PC-9 (cell line): ENCODE measurements at regions not wholly inside any gene's neighbourhood (a gene's known extent, or its start where the extent isn't known, plus 50 kb on each side); places are given as distances from the start of the nearest gene placed in this dataset.

Experiments used
- BruUV-seq: library from RNA; stranded (reverse); fragments of 400-500 nt; replicated peaks from 2 replicates; lab custom pipeline; 2021; lab: Mats Ljungman, UMichigan
- CTCF ChIA-PET: fragments of 300-600 bp; sonication (Branson Sonifier 250); formaldehyde crosslinking; loops from one replicate; lab custom pipeline; 2022; ENCODE audit warnings: antibody characterized with exemption; lab: Charles Lee
- POLR2A ChIA-PET: fragments of 300-600 bp; sonication (Branson Sonifier 250); formaldehyde crosslinking; loops from one replicate; lab custom pipeline; 2022; ENCODE audit warnings: antibody characterized with exemption; ENCODE audit not compliant: unreplicated experiment; lab: Charles Lee
- DNase-seq, 2 experiments: peaks; one replicate each; pipeline versions ENCODE4 v3.0.0 to v3.0.0-alpha.2; 2015 to 2022; ENCODE audit warnings: mixed read lengths in 1 of 2
- H2AFZ ChIP-seq: fragments of 200-600 bp; sonication (generic); 2 replicates; pipeline ENCODE4 v1.8.1; 2017; ENCODE audit warnings: antibody characterized with exemption
- H3F3A ChIP-seq: fragments of 200-600 bp; sonication (generic); 2 replicates; pipeline ENCODE4 v1.8.1; 2017; ENCODE audit warnings: antibody characterized with exemption, mild to moderate bottlenecking, low read depth; ENCODE audit not compliant: insufficient read depth
- H3K27ac ChIP-seq: fragments of 200-600 bp; sonication (generic); 2 replicates; pipeline ENCODE4 v1.6.1; 2016; ENCODE audit warnings: mixed run types
- H3K27me3 ChIP-seq: fragments of 200-600 bp; sonication (generic); 2 replicates; pipeline ENCODE4 v1.6.1; 2016; ENCODE audit warnings: low read depth, mixed run types; ENCODE audit not compliant: insufficient read depth
- H3K36me3 ChIP-seq: fragments of 200-600 bp; sonication (generic); 2 replicates; pipeline ENCODE4 v1.6.1; 2016; ENCODE audit warnings: low read depth, mixed run types
- H3K4me1 ChIP-seq: fragments of 200-600 bp; sonication (generic); replicated peaks from 2 replicates; pipeline ENCODE4 v1.6.1; 2016; ENCODE audit warnings: mixed run types; ENCODE audit not compliant: insufficient read depth
- H3K4me2 ChIP-seq: fragments of 200-600 bp; sonication (generic); 2 replicates; pipeline ENCODE4 v1.6.1; 2017; ENCODE audit warnings: mixed run types
- H3K4me3 ChIP-seq: fragments of 200-600 bp; sonication (generic); 2 replicates; pipeline ENCODE4 v1.6.1; 2016; ENCODE audit warnings: mixed run types
- H3K79me2 ChIP-seq: fragments of 200-600 bp; sonication (generic); 2 replicates; pipeline ENCODE4 v1.6.1; 2017; ENCODE audit warnings: low read depth, mixed run types
- H3K9me2 ChIP-seq: fragments of 200-600 bp; sonication (generic); 2 replicates; pipeline ENCODE4 v1.8.1; 2017; ENCODE audit warnings: mild to moderate bottlenecking; ENCODE audit not compliant: insufficient read depth
- H3K9me3 ChIP-seq: fragments of 200-600 bp; sonication (generic); 2 replicates; pipeline ENCODE4 v1.8.1; 2016; ENCODE audit warnings: low read depth; ENCODE audit not compliant: insufficient read depth
- H4K20me1 ChIP-seq: fragments of 200-600 bp; sonication (generic); 2 replicates; pipeline ENCODE4 v1.8.1; 2017; ENCODE audit not compliant: insufficient read depth
- EZH2 ChIP-seq: fragments of 200-600 bp; sonication (generic); IDR thresholded peaks from 2 replicates; pipeline ENCODE4 v1.8.0; 2017; ENCODE audit warnings: antibody characterized with exemption, low read depth
- intact Hi-C: fragments of 100-400 bp; cut with micrococcal nuclease; formaldehyde crosslinking; loops from one replicate; pipeline ENCODE4 v1.10.0; 2022; ENCODE audit not compliant: unreplicated experiment
- TF ChIP-seq, protein P1 (sequence below): fragments of 200-600 bp; sonication (generic); conservative IDR thresholded peaks from 2 replicates; pipeline ENCODE4 v1.6.1; 2017; ENCODE audit warnings: mixed run types, antibody characterized with exemption, mild to moderate bottlenecking, moderate library complexity

DNA sequence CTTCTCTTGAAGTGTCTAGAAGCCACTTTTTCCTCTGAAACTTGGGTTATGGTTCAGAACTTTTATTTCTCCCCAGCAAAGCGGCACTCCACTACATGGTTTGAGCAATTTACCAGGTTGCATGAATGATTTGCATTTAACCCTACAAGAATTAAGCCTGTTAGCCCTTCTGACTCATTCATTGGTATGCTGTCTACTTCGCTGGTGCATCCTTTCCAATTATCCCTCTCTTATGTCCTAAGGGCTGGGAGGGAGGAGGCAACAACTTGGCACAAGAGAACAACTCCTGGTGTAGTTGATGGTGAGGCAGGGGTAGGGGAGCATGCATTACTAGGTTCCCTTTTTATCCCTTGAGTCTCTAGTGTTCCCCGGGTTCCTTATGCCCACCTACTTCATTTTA lies 293.4 kb upstream of the MEX3C start:
- no peaks in the 10 kb centered on the region for H3K9me3 ChIP-seq
- no peak overlapping the region for H2AFZ ChIP-seq
- POLR2A ChIA-PET, result no interaction called here
- H3F3A ChIP-seq, result no peaks in the 10 kb centered on the region
- H3K4me1 ChIP-seq, result no peaks in the 10 kb centered on the region
- BruUV-seq, result no TSS peak
- no peak for DNase-seq
- CTCF ChIA-PET, result no interaction called here
- intact Hi-C loops, result no loop called here
- H3K27ac ChIP-seq, result no peak overlapping the region
- H3K27me3 ChIP-seq, result no peaks in the 10 kb centered on the region
- no peaks in the 10 kb centered on the region for H3K79me2 ChIP-seq
- no peaks in the 10 kb centered on the region for H3K36me3 ChIP-seq
- no peak overlapping the region for H3K4me2 ChIP-seq
- no peak overlapping the region for H3K4me3 ChIP-seq
- H4K20me1 ChIP-seq, result no peaks in the 10 kb centered on the region
- TF ChIP-seq, protein P1, sequence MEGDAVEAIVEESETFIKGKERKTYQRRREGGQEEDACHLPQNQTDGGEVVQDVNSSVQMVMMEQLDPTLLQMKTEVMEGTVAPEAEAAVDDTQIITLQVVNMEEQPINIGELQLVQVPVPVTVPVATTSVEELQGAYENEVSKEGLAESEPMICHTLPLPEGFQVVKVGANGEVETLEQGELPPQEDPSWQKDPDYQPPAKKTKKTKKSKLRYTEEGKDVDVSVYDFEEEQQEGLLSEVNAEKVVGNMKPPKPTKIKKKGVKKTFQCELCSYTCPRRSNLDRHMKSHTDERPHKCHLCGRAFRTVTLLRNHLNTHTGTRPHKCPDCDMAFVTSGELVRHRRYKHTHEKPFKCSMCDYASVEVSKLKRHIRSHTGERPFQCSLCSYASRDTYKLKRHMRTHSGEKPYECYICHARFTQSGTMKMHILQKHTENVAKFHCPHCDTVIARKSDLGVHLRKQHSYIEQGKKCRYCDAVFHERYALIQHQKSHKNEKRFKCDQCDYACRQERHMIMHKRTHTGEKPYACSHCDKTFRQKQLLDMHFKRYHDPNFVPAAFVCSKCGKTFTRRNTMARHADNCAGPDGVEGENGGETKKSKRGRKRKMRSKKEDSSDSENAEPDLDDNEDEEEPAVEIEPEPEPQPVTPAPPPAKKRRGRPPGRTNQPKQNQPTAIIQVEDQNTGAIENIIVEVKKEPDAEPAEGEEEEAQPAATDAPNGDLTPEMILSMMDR, result no peak
- no peak for TF ChIP-seq EZH2
- H3K9me2 ChIP-seq, result no peaks in the 10 kb centered on the region

DNA sequence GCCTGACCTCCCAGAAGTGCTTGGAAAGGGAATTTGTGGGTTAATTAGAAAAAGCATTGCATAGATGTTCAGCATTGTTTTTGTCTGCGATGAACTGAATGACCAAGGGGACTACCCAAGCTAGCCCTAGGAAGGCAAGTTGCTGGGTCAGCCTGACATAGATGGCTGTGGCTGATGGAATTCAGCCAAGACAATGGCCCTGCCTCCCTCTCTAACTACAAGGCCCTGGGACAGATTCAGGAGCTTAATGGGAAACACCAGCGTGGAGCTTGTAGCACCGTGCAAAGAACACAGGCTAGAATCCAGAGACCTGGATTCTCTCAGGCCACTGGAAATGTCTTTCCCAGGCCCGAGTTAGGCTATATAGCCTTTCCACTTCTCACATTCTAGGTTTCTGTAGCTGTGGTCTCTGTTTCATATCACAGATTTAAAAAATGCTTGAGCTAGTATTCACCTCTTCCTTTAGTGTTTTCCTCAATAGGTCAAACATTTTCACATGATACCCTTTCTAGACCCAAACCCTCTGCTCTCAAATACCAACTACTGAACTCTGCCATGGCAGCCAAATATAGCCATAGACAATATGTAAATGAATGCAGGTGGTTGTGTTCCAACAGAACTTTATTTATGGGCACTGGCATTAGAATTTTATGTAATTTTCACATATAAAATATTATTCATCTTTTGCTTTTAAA lies 294.3 kb upstream of the MEX3C start:
- DNase-seq, result no peak
- Histone ChIP-seq H3K27ac (no peak overlapping the region), H3K9me3 (no peaks in the 10 kb centered on the region), H2AFZ (no peak overlapping the region), H3K4me3 (no peak overlapping the region), H3K4me1 (no peaks in the 10 kb centered on the region), H3K36me3 (no peaks in the 10 kb centered on the region), H3F3A (no peaks in the 10 kb centered on the region), H4K20me1 (no peaks in the 10 kb centered on the region), H3K79me2 (no peaks in the 10 kb centered on the region), H3K9me2 (no peaks in the 10 kb centered on the region), H3K4me2 (no peak overlapping the region), H3K27me3 (no peaks in the 10 kb centered on the region)
- TF ChIP-seq, protein P1, result no peak
- no peak for TF ChIP-seq EZH2
- ChIA-PET CTCF (no interaction called here), POLR2A (no interaction called here)
- intact Hi-C loops, result no loop called here
- no TSS peak for BruUV-seq

DNA sequence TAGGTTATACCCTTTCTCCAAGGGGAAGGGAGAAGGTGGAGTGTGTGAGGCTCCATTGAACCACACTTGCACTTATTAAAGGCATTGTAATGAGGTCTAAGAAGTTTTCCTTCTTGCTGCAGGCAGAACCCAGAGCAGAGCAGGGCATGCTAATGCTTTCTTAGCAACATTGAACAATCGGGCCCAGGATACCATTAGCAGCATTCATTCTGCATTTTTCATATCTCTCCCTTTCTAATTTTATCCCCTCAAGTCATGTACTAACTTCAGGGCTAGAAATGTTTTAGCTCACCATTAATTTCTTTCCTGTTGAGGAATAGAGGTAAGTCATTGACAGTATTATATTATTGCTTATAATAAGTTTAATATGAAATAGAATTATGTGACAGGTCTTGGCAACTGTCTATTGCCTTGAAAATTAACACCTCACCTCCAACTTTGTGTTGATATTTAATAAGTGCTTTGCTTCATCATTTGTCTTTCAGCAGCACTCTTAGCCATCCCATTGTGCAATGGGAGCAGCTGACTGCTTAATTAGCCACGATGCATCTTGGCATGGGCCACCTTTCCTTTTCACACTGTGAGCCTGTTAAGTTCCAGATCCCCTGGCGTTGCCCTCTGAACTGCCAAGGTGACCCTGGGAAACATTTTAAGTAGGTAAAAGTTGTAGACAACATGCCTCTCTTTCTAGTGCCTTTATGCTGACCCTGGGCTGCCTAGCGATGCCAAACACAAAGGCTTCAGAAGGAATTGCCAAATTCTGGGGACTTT lies 300.8 kb upstream of the MEX3C start:
- intact Hi-C loops, result no loop called here
- no TSS peak for BruUV-seq
- Histone ChIP-seq H2AFZ (no peak overlapping the region), H3K27me3 (no peaks in the 10 kb centered on the region), H3K4me1 (no peaks in the 10 kb centered on the region), H3K4me3 (no peak overlapping the region), H3K9me3 (no peaks in the 10 kb centered on the region), H3F3A (no peaks in the 10 kb centered on the region), H4K20me1 (no peaks in the 10 kb centered on the region), H3K36me3 (no peaks in the 10 kb centered on the region), H3K79me2 (no peaks in the 10 kb centered on the region), H3K9me2 (no peaks in the 10 kb centered on the region), H3K4me2 (no peak overlapping the region), H3K27ac (no peak overlapping the region)
- no peak for TF ChIP-seq EZH2
- TF ChIP-seq, protein P1, result no peak
- CTCF ChIA-PET, result no interaction called here
- POLR2A ChIA-PET, result no interaction called here
- no peak for DNase-seq
